Caco-2 (cell line): ENCODE measurements at regions not wholly inside any gene's neighbourhood (a gene's known extent, or its start where the extent isn't known, plus 50 kb on each side); places are given as distances from the start of the nearest gene placed in this dataset.

Experiments used
- BruUV-seq: library from RNA; stranded (reverse); fragments of 400-500 nt; replicated peaks from 2 replicates; lab custom pipeline; 2021; lab: Mats Ljungman, UMichigan
- CTCF ChIA-PET: fragments of 300-600 bp; sonication (Branson Sonifier 250); formaldehyde crosslinking; loops from one replicate; lab custom pipeline; 2022; ENCODE audit warnings: antibody characterized with exemption; lab: Charles Lee
- POLR2A ChIA-PET: fragments of 300-600 bp; sonication (Branson Sonifier 250); formaldehyde crosslinking; loops from one replicate; lab custom pipeline; 2022; ENCODE audit warnings: antibody characterized with exemption; lab: Charles Lee
- DNase-seq, 2 experiments: peaks; one replicate each; pipeline versions ENCODE4 v3.0.0 to v3.0.0-alpha.2; 2020 to 2022
- H3K27me3 ChIP-seq: replicated peaks from 2 replicates; pipeline ENCODE4 v1.6.0; 2011; ENCODE audit warnings: low read length; ENCODE audit not compliant: control insufficient read depth, insufficient read depth
- H3K36me3 ChIP-seq: 2 replicates; pipeline ENCODE4 v1.5.1; 2011; ENCODE audit warnings: low read length; ENCODE audit not compliant: control insufficient read depth, insufficient read depth
- H3K4me1 ChIP-seq: fragments of 250-450 bp; sonication (Bioruptor Pico); 2 replicates; pipeline ENCODE4 v1.5.1; 2020; ENCODE audit warnings: mild to moderate bottlenecking
- H3K4me3 ChIP-seq: 2 replicates; pipeline ENCODE4 v1.5.1; 2011; ENCODE audit warnings: low read depth, mild to moderate bottlenecking, control low read depth, low read length
- H3K9me3 ChIP-seq: fragments of 250-450 bp; sonication (Bioruptor Pico); 2 replicates; pipeline ENCODE4 v1.5.1; 2020; ENCODE audit warnings: mild to moderate bottlenecking, moderate library complexity
- H3K27ac Mint-ChIP-seq: one replicate; pipeline ENCODE4 v1.8.0; 2022; ENCODE audit warnings: mixed read lengths; ENCODE audit not compliant: unreplicated experiment
- H3K27me3 Mint-ChIP-seq: one replicate; pipeline ENCODE4 v1.8.0; 2022; ENCODE audit warnings: mixed read lengths; ENCODE audit not compliant: insufficient read depth, unreplicated experiment
- H3K36me3 Mint-ChIP-seq: one replicate; pipeline ENCODE4 v1.8.0; 2022; ENCODE audit warnings: mild to moderate bottlenecking, mixed read lengths; ENCODE audit not compliant: insufficient read depth, unreplicated experiment
- H3K4me1 Mint-ChIP-seq: one replicate; pipeline ENCODE4 v1.8.0; 2022; ENCODE audit warnings: low read depth, mixed read lengths; ENCODE audit not compliant: unreplicated experiment
- H3K4me3 Mint-ChIP-seq: one replicate; pipeline ENCODE4 v1.8.0; 2022; ENCODE audit warnings: mild to moderate bottlenecking, moderate library complexity, mixed read lengths; ENCODE audit not compliant: unreplicated experiment
- H3K9me3 Mint-ChIP-seq: one replicate; pipeline ENCODE4 v1.8.0; 2022; ENCODE audit warnings: mixed read lengths; ENCODE audit not compliant: unreplicated experiment
- intact Hi-C: fragments of 100-400 bp; cut with micrococcal nuclease; formaldehyde crosslinking; loops from one replicate; pipeline ENCODE4 v1.10.0; 2022; ENCODE audit not compliant: unreplicated experiment
- TF ChIP-seq, protein P1 (sequence below), 2 experiments: fragments of 200-600 bp in 1 of 2; IDR thresholded peaks; 1 replicate in 1 of 2; 2 replicates in 1 of 2; pipeline versions ENCODE4 v1.5.1 to v1.8.0; 2011 to 2022; ENCODE audit warnings: antibody characterized with exemption in 1 of 2, control low read depth in 1 of 2, inconsistent platforms in 1 of 2, low read depth in 1 of 2, low read length in 1 of 2, mild to moderate bottlenecking in 1 of 2, moderate library complexity in 1 of 2; ENCODE audit not compliant: insufficient read depth in 1 of 2, severe bottlenecking in 1 of 2, unreplicated experiment in 1 of 2

- Mint-ChIP-seq H3K4me3 (no peak overlapping the region), H3K9me3 (peaks cover 8% of the 10 kb centered on the region), H3K36me3 (no peaks in the 10 kb centered on the region), H3K27me3 (no peaks in the 10 kb centered on the region), H3K27ac (no peak overlapping the region), H3K4me1 (peaks cover 15% of the 10 kb centered on the region)
- Histone ChIP-seq H3K27me3 (no peaks in the 10 kb centered on the region), H3K4me3 (no peak overlapping the region), H3K4me1 (peaks cover 25% of the 10 kb centered on the region), H3K36me3 (no peaks in the 10 kb centered on the region), H3K9me3 (peaks cover 6% of the 10 kb centered on the region; the same call in 1 of the 2 replicates)
- ChIA-PET CTCF (no interaction called here), POLR2A (no interaction called here)
- DNase-seq, result no peak
- BruUV-seq, result no TSS peak
- intact Hi-C loops, result no loop called here
- TF ChIP-seq, protein P1, sequence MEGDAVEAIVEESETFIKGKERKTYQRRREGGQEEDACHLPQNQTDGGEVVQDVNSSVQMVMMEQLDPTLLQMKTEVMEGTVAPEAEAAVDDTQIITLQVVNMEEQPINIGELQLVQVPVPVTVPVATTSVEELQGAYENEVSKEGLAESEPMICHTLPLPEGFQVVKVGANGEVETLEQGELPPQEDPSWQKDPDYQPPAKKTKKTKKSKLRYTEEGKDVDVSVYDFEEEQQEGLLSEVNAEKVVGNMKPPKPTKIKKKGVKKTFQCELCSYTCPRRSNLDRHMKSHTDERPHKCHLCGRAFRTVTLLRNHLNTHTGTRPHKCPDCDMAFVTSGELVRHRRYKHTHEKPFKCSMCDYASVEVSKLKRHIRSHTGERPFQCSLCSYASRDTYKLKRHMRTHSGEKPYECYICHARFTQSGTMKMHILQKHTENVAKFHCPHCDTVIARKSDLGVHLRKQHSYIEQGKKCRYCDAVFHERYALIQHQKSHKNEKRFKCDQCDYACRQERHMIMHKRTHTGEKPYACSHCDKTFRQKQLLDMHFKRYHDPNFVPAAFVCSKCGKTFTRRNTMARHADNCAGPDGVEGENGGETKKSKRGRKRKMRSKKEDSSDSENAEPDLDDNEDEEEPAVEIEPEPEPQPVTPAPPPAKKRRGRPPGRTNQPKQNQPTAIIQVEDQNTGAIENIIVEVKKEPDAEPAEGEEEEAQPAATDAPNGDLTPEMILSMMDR (IDR thresholded peaks at IDR 0.05; ENCODE audit: insufficient read depth in 1 of 2, low read depth in 1 of 2, low read length in 1 of 2, severe bottlenecking in 1 of 2, unreplicated experiment in 1 of 2), result no peak
Measured at GRCh38 chr11:79508461-79508860, 67.6 kb upstream of the TENM4 start.

DNA sequence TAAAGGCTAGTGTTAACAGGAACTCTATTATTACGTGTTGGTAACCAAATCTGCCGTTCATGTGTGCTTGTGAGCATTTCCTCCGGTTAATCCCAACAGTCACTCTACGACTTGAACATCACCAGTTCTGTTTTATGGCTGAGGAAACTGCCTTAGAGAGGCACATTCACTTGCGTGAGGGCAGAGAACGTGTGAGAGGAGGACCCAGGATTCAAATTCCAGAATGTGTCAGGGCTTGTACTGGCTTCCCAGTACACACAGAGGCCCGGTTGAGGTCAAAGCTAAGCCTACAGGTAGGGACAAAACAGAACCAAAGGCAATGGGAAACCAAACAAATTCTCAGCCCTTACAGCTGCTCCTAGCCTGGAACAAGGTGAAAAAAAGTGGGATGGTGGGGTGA, 66.9 kb upstream of the TENM4 start:
- no peak for DNase-seq
- Mint-ChIP-seq H3K27ac (no peak overlapping the region), H3K4me3 (no peak overlapping the region), H3K27me3 (no peaks in the 10 kb centered on the region), H3K36me3 (no peaks in the 10 kb centered on the region), H3K4me1 (peaks cover 10% of the 10 kb centered on the region), H3K9me3 (peaks cover 8% of the 10 kb centered on the region)
- no peaks in the 10 kb centered on the region for H3K36me3 ChIP-seq
- CTCF ChIA-PET, result no interaction called here
- TF ChIP-seq, protein P1 (IDR thresholded peaks at IDR 0.05; ENCODE audit: insufficient read depth in 1 of 2, low read depth in 1 of 2, low read length in 1 of 2, severe bottlenecking in 1 of 2, unreplicated experiment in 1 of 2), result no peak
- H3K4me3 ChIP-seq, result no peak overlapping the region
- H3K9me3 ChIP-seq, result peaks cover 6% of the 10 kb centered on the region; the same call in 1 of the 2 replicates
- POLR2A ChIA-PET, result no interaction called here
- H3K27me3 ChIP-seq, result no peaks in the 10 kb centered on the region
- intact Hi-C loops, result no loop called here
- no TSS peak for BruUV-seq
- H3K4me1 ChIP-seq, result peaks cover 18% of the 10 kb centered on the region

DNA sequence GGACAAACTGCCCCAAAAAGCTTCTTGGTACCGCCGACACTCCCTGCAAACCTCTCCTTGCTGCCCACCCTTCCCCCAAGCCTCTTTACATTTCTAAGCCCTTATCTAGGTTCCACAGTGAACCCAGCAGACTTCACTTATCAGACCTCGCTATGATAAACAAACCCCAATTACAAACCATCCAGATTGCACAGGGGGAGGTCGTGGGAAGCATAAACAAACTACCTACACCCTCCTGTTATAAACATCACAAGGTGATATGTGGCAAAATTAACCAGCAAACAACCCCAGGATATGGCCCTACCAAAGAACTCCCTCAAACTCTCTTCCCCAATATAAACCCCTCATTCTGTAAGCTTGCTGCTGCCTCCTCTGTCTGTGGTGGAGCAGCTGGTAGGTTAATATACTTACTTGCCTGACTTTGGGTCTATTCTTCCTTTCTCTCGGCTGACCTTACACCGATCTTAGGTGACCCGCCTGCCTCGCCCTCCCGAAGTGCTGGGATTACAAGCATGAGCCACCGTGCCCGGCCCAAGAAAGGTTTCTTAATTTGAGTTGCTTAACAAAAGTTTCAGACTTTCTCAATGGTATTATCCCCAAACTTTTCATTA, 66.0 kb upstream of the TENM4 start:
- TF ChIP-seq, protein P1 (IDR thresholded peaks at IDR 0.05; ENCODE audit: insufficient read depth in 1 of 2, low read depth in 1 of 2, low read length in 1 of 2, severe bottlenecking in 1 of 2, unreplicated experiment in 1 of 2), result no peak
- Histone ChIP-seq H3K4me1 (peaks cover 17% of the 10 kb centered on the region; the same call in 1 of the 2 replicates), H3K9me3 (peaks cover 6% of the 10 kb centered on the region; the same call in 1 of the 2 replicates), H3K4me3 (no peak overlapping the region), H3K36me3 (no peaks in the 10 kb centered on the region), H3K27me3 (no peaks in the 10 kb centered on the region)
- Mint-ChIP-seq H3K36me3 (no peaks in the 10 kb centered on the region), H3K9me3 (peaks cover 8% of the 10 kb centered on the region), H3K27me3 (no peaks in the 10 kb centered on the region), H3K4me3 (no peak overlapping the region), H3K27ac (no peak overlapping the region), H3K4me1 (peaks cover 1% of the 10 kb centered on the region)
- intact Hi-C loops, result no loop called here
- ChIA-PET POLR2A (no interaction called here), CTCF (no interaction called here)
- no TSS peak for BruUV-seq
- DNase-seq, result no peak
